Peyer's patch (tissue), 4 donors: ENCODE measurements at regions not wholly inside any gene's neighbourhood (a gene's known extent, or its start where the extent isn't known, plus 50 kb on each side); places are given as distances from the start of the nearest gene placed in this dataset.

Experiments
- DNase-seq, 3 donors: peaks; one replicate each; pipeline ENCODE4 v3.0.0-alpha.2; 2017 to 2019
- H3K27ac ChIP-seq, 4 donors: fragments of 200-600 bp; sonication (generic); one replicate each; pipeline ENCODE4 v1.5.1; 2016 to 2019
- H3K27me3 ChIP-seq, 2 donors: fragments of 200-600 bp; sonication (generic); one replicate each; pipeline ENCODE4 v1.5.1; 2019
- H3K36me3 ChIP-seq, 3 donors: fragments of 200-600 bp; sonication (generic); one replicate each; pipeline ENCODE4 v1.5.1; 2016 to 2019
- H3K4me1 ChIP-seq, 4 donors: fragments of 200-600 bp; sonication (generic); one replicate each; pipeline ENCODE4 v1.5.1; 2016 to 2019
- H3K4me3 ChIP-seq, 4 donors: fragments of 200-600 bp; sonication (generic); 1 replicate in 3 of 4; 2 replicates in 1 of 4; pipeline ENCODE4 v1.5.1; 2016 to 2019; ENCODE audit warnings: mild to moderate bottlenecking in 1 of 4
- H3K9me3 ChIP-seq, 4 donors: fragments of 200-600 bp; sonication (generic); one replicate each; pipeline ENCODE4 v1.5.1; 2016 to 2019; ENCODE audit warnings: mild to moderate bottlenecking in 1 of 4
- POLR2A ChIP-seq, 2 donors: fragments of 450-650 bp; IDR thresholded peaks; one replicate each; pipeline ENCODE4 v1.5.1; 2017; ENCODE audit warnings: antibody characterized with exemption in 2 of 2, mild to moderate bottlenecking in 2 of 2, moderate library complexity in 2 of 2
- TF ChIP-seq, protein P1 (sequence below), 6 experiments: fragments of 450-650 bp in 4 of 6; fragments of 200-600 bp in 2 of 6; sonication (generic) in 1 of 6; IDR thresholded peaks; one replicate each; pipeline ENCODE4 v1.5.1; 2017 to 2019; ENCODE audit warnings: antibody characterized with exemption in 6 of 6, mild to moderate bottlenecking in 3 of 6, moderate library complexity in 1 of 6

- H3K4me3 ChIP-seq = no peak overlapping the region
- H3K4me1 ChIP-seq = no peaks in the 10 kb centered on the region
- no peak overlapping the region for H3K27ac ChIP-seq
- no peaks in the 10 kb centered on the region for H3K36me3 ChIP-seq
- DNase-seq = no peak
- TF ChIP-seq, protein P1, sequence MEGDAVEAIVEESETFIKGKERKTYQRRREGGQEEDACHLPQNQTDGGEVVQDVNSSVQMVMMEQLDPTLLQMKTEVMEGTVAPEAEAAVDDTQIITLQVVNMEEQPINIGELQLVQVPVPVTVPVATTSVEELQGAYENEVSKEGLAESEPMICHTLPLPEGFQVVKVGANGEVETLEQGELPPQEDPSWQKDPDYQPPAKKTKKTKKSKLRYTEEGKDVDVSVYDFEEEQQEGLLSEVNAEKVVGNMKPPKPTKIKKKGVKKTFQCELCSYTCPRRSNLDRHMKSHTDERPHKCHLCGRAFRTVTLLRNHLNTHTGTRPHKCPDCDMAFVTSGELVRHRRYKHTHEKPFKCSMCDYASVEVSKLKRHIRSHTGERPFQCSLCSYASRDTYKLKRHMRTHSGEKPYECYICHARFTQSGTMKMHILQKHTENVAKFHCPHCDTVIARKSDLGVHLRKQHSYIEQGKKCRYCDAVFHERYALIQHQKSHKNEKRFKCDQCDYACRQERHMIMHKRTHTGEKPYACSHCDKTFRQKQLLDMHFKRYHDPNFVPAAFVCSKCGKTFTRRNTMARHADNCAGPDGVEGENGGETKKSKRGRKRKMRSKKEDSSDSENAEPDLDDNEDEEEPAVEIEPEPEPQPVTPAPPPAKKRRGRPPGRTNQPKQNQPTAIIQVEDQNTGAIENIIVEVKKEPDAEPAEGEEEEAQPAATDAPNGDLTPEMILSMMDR (IDR thresholded peaks at IDR 0.05) = no peak
- TF ChIP-seq POLR2A (IDR thresholded peaks at IDR 0.05) = no peak
- H3K27me3 ChIP-seq = no peaks in the 10 kb centered on the region
- no peaks in the 10 kb centered on the region for H3K9me3 ChIP-seq
Observed at GRCh38 chr1:115457289-115457688, 119.2 kb upstream of the NGF start.

DNA sequence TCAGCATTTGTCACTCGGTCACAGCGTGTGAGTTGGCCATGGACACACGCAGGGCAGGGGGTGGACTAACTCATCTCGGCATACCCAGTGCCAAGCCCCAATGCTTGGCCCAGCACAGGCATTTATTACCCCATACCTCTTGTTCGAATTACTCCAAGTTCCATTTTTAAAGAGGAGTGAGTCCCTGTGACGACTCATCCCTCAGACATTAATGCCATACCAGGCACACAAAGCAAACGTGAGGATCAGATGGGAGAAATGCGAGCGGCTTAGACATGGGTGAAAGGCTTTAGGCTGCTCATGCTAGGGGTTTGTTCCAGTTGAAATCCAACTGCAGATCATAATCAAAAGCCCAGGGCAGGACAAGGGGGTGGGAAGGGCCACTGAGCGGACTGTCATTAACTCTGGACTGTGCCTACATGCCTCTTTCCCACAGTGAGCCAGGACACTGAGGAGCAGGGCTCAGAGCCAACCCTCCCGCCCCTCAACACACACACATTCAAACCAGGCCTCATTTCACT, 118.5 kb upstream of the NGF start:
- no peaks in the 10 kb centered on the region for H3K36me3 ChIP-seq
- DNase-seq = no peak
- TF ChIP-seq, protein P1 (IDR thresholded peaks at IDR 0.05) = no peak
- no peak for TF ChIP-seq POLR2A (IDR thresholded peaks at IDR 0.05)

DNA sequence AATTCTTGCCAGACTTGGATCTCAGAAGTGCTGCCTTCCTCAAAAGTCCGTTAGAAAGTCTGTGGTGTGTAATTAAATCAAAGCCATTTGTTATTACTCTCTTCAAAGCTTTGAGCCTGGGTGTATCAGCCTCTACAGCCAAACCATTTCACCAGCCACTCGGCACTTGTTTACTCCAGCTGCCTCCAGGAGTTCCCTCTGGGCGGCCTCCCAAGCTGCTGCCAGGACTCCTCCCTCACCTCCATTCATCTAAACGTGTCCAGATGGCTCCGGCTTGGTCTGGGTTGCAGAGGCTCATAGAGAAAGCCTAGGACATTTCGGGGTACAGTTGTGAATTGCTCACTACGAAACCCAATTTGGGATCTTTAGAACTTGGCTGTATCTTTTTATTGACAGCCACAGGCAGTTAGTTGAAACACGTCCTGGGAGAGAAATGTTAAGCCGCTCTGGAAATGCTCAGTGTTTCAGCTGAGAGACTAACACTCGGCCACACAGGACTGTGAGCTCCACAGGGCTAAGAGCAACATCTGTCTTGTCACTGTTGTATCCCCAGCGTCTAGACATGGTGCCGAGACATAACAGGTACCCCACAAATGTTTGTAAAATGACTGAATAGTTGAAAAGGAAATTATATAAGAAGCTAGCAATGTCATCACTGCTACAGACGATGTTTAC, 116.9 kb upstream of the NGF start:
- H3K4me1 ChIP-seq = no peaks in the 10 kb centered on the region
- DNase-seq = no peak
- no peaks in the 10 kb centered on the region for H3K27me3 ChIP-seq
- no peak overlapping the region for H3K4me3 ChIP-seq
- no peaks in the 10 kb centered on the region for H3K36me3 ChIP-seq
- H3K9me3 ChIP-seq = no peaks in the 10 kb centered on the region
- no peak for TF ChIP-seq POLR2A (IDR thresholded peaks at IDR 0.05)
- TF ChIP-seq, protein P1 (IDR thresholded peaks at IDR 0.05) = no peak
- H3K27ac ChIP-seq = no peak overlapping the region

More for the DNA sequence above, 118.5 kb upstream of the NGF start:
- Histone ChIP-seq H3K4me1 (no peaks in the 10 kb centered on the region), H3K4me3 (no peak overlapping the region), H3K27me3 (no peaks in the 10 kb centered on the region), H3K27ac (no peak overlapping the region), H3K9me3 (no peaks in the 10 kb centered on the region)

GRCh38 chr1:115453666-115454065, 115.6 kb upstream of the NGF start:
- TF ChIP-seq, protein P1 (IDR thresholded peaks at IDR 0.05) = no peak
- no peak for TF ChIP-seq POLR2A (IDR thresholded peaks at IDR 0.05)
- DNase-seq = no peak
- Histone ChIP-seq H3K4me1 (no peaks in the 10 kb centered on the region), H3K27me3 (no peaks in the 10 kb centered on the region), H3K9me3 (no peaks in the 10 kb centered on the region), H3K27ac (no peak overlapping the region), H3K36me3 (no peaks in the 10 kb centered on the region), H3K4me3 (no peak overlapping the region)

- Histone ChIP-seq H3K27ac (no peak overlapping the region), H3K36me3 (no peaks in the 10 kb centered on the region), H3K4me3 (no peak overlapping the region), H3K27me3 (no peaks in the 10 kb centered on the region), H3K4me1 (no peaks in the 10 kb centered on the region), H3K9me3 (no peaks in the 10 kb centered on the region)
- no peak for TF ChIP-seq POLR2A (IDR thresholded peaks at IDR 0.05)
- TF ChIP-seq, protein P1 (IDR thresholded peaks at IDR 0.05) = no peak
- DNase-seq = no peak
Observed at GRCh38 chr1:115452600-115453329, 114.7 kb upstream of the NGF start.
